ENCODE measurements at regions not wholly inside any gene's neighbourhood (a gene's known extent, or its start where the extent isn't known, plus 50 kb on each side); places are given as distances from the start of the nearest gene placed in this dataset.
"Not testable (repeated sequence)": the region's sequence is repeated elsewhere in the genome, so short reads cannot be mapped to it uniquely, and the experiment has no call there.

DNA sequence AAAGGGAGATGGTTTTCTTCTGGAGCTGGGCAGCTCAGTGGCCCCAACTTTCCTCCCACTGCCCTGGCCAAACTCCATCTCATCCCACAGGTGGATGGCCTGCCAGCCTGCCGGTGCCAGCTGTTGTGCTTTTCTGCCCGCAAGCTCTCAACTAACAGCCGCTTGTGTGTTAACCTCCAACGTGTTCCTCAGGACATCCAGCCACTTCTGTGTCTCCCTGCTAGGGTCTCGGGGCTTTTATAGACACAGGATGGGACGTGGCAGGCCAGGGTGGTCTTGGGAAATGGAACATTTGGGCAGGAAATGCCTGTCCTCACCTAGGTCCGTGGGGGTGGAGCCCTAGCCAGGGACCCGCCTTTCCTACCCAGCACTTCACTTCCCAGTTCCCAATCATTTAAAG lies 171.1 kb upstream of the RGS17 start:
- H3K4me1 Mint-ChIP-seq, result no peaks in the 10 kb centered on the region
- H3K9me3 ChIP-seq (ENCODE audit: control extremely low read depth in 1 of 3, control insufficient read depth in 2 of 3, insufficient read depth in 1 of 3, low read length in 2 of 3), result peaks cover 0 to 8% (median 0%) of the 10 kb centered on the region in 3 donors
- TF ChIP-seq EZH2 (IDR thresholded peaks at IDR 0.05; ENCODE audit: borderline replicate concordance, insufficient read depth, low read depth, low read length, poor library complexity, severe bottlenecking), result no peak
- TF ChIP-seq, protein P1, sequence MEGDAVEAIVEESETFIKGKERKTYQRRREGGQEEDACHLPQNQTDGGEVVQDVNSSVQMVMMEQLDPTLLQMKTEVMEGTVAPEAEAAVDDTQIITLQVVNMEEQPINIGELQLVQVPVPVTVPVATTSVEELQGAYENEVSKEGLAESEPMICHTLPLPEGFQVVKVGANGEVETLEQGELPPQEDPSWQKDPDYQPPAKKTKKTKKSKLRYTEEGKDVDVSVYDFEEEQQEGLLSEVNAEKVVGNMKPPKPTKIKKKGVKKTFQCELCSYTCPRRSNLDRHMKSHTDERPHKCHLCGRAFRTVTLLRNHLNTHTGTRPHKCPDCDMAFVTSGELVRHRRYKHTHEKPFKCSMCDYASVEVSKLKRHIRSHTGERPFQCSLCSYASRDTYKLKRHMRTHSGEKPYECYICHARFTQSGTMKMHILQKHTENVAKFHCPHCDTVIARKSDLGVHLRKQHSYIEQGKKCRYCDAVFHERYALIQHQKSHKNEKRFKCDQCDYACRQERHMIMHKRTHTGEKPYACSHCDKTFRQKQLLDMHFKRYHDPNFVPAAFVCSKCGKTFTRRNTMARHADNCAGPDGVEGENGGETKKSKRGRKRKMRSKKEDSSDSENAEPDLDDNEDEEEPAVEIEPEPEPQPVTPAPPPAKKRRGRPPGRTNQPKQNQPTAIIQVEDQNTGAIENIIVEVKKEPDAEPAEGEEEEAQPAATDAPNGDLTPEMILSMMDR (IDR thresholded peaks at IDR 0.05), result no peak
- H3K79me2 ChIP-seq (ENCODE audit: control insufficient read depth, insufficient read depth, low read length), result no peaks in the 10 kb centered on the region
- no peak overlapping the region for H3K4me3 Mint-ChIP-seq
- H3K4me2 ChIP-seq (replicated peaks; ENCODE audit: low read depth, low read length, poor library complexity, severe bottlenecking), result no peak overlapping the region
- no peaks in the 10 kb centered on the region for H3K27me3 ChIP-seq (replicated peaks in 1 of 4; ENCODE audit: control extremely low read depth in 1 of 4, control insufficient read depth in 3 of 4, insufficient read depth in 4 of 4, low read length in 3 of 4)
- H3K4me1 ChIP-seq (ENCODE audit: control insufficient read depth in 2 of 2, insufficient read depth in 2 of 2, low read length in 2 of 2), result no peaks in the 10 kb centered on the region
- DNase-seq (no peak), ATAC-seq (ENCODE audit: low read depth) (no peak)
- intact Hi-C loops (cut with micrococcal nuclease), result no loop called here
- H3K9me3 Mint-ChIP-seq (ENCODE audit: insufficient read depth), result no peaks in the 10 kb centered on the region
- H3K9ac ChIP-seq (ENCODE audit: low read length), result no peak overlapping the region
- H3K27ac ChIP-seq (ENCODE audit: low read length in 2 of 2), result no peak overlapping the region
- no peak overlapping the region for H3K27ac Mint-ChIP-seq
- H3K27me3 Mint-ChIP-seq, result no peaks in the 10 kb centered on the region
- no peaks in the 10 kb centered on the region for H4K20me1 ChIP-seq (ENCODE audit: control insufficient read depth, insufficient read depth, low read length, poor library complexity, severe bottlenecking)
- POLR2A ChIA-PET, result no interaction called here
- no peaks in the 10 kb centered on the region for H3K36me3 ChIP-seq (replicated peaks in 1 of 2; ENCODE audit: control extremely low read depth in 1 of 2, control insufficient read depth in 1 of 2, extremely low read depth in 1 of 2, insufficient read depth in 2 of 2, low read length in 1 of 2)
- WGBS (ENCODE audit: insufficient coverage), result 87% methylated on average over 6 of the region's 8 CpGs
- no peak overlapping the region for H2AFZ ChIP-seq (ENCODE audit: insufficient read depth, low read depth, low read length, poor library complexity, severe bottlenecking)
- CTCF ChIA-PET, result no interaction called here
- H3K4me3 ChIP-seq (ENCODE audit: control extremely low read depth in 1 of 5, extremely low read depth in 1 of 5, insufficient read depth in 1 of 5, low read depth in 2 of 5, low read length in 4 of 5), result no peak overlapping the region

DNA sequence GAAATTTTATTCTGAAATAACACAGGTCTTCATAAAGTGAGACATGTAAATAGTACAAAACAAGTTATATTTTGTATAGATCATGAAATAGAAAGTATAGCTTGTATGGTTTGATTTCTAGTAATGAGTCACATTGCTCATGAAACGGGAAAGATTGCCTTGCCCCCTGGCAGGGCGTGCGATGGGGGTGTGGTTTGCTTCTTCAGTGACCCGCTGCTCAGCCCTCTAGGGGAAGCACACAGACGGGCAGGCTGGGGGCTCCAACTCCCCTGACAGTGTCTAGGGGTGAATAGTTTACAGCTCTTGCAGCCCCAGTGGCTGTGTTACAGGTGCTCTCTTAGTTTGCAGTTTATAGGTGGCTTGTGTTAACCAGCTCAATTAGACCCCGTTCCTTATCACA lies 170.5 kb upstream of the RGS17 start:
- WGBS (ENCODE audit: insufficient coverage), result 47% methylated on average over 6 of the region's 6 CpGs
- CTCF ChIA-PET, result no interaction called here

DNA sequence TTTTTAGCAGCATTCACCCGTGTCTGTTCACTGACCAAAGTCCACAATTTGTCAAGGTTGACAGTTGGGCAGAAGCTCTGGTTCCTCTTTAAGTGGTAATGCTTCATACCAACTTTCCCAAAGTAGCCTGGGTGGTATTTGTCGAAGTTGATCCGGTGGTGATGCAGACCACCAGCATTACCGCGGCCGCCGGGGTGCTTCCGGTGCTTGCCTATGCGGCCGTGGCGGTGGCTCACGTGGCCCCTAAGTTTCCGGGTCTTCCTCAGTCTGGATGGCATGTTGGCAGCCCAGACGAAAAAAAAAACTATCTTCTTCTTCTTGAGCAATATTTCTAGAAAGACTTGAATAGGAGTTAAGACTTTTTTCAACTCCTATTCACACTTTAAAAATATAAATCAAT lies 151.4 kb upstream of the RGS17 start:
- 100% methylated on average over 3 of the region's 14 CpGs for whole genome bisulfite sequencing (ENCODE audit: insufficient coverage)
- H2AFZ ChIP-seq (ENCODE audit: insufficient read depth, low read depth, low read length, poor library complexity, severe bottlenecking); H3K27ac Mint-ChIP-seq; H3K9ac ChIP-seq (ENCODE audit: low read length); H3K4me3 Mint-ChIP-seq; H3K4me1 ChIP-seq (ENCODE audit: control insufficient read depth in 2 of 2, insufficient read depth in 2 of 2, low read length in 2 of 2); POLR2A ChIA-PET; H3K36me3 ChIP-seq (replicated peaks in 1 of 2; ENCODE audit: control extremely low read depth in 1 of 2, control insufficient read depth in 1 of 2, extremely low read depth in 1 of 2, insufficient read depth in 2 of 2, low read length in 1 of 2); H3K4me1 Mint-ChIP-seq; DNase-seq; intact Hi-C loops (cut with micrococcal nuclease); H3K9me3 Mint-ChIP-seq (ENCODE audit: insufficient read depth); CTCF ChIA-PET; H3K27me3 ChIP-seq (replicated peaks in 1 of 4; ENCODE audit: control extremely low read depth in 1 of 4, control insufficient read depth in 3 of 4, insufficient read depth in 4 of 4, low read length in 3 of 4); H3K79me2 ChIP-seq (ENCODE audit: control insufficient read depth, insufficient read depth, low read length); H3K4me2 ChIP-seq (replicated peaks; ENCODE audit: low read depth, low read length, poor library complexity, severe bottlenecking); H3K27ac ChIP-seq (ENCODE audit: low read length in 2 of 2); H4K20me1 ChIP-seq (ENCODE audit: control insufficient read depth, insufficient read depth, low read length, poor library complexity, severe bottlenecking); H3K4me3 ChIP-seq (ENCODE audit: control extremely low read depth in 1 of 5, extremely low read depth in 1 of 5, insufficient read depth in 1 of 5, low read depth in 2 of 5, low read length in 4 of 5); ATAC-seq (ENCODE audit: low read depth); H3K27me3 Mint-ChIP-seq: not testable (repeated sequence)
- peaks cover 0 to 10% (median 0%) of the 10 kb centered on the region in 3 donors for H3K9me3 ChIP-seq (ENCODE audit: control extremely low read depth in 1 of 3, control insufficient read depth in 2 of 3, insufficient read depth in 1 of 3, low read length in 2 of 3)

More for the DNA sequence above, 170.5 kb upstream of the RGS17 start:
- intact Hi-C loops (cut with micrococcal nuclease), result no loop called here
- H3K9me3 Mint-ChIP-seq (ENCODE audit: insufficient read depth), result no peaks in the 10 kb centered on the region
- ATAC-seq (ENCODE audit: low read depth) (no peak), DNase-seq (no peak)
- H3K27ac Mint-ChIP-seq, result no peak overlapping the region
- POLR2A ChIA-PET, result no interaction called here
- H3K27ac ChIP-seq (ENCODE audit: low read length in 2 of 2), result no peak overlapping the region
- no peaks in the 10 kb centered on the region for H3K4me1 Mint-ChIP-seq
- H2AFZ ChIP-seq (ENCODE audit: insufficient read depth, low read depth, low read length, poor library complexity, severe bottlenecking), result no peak overlapping the region
- H3K9me3 ChIP-seq (ENCODE audit: control extremely low read depth in 1 of 3, control insufficient read depth in 2 of 3, insufficient read depth in 1 of 3, low read length in 2 of 3), result peaks cover 0 to 8% (median 0%) of the 10 kb centered on the region in 3 donors
- no peak overlapping the region for H3K4me2 ChIP-seq (replicated peaks; ENCODE audit: low read depth, low read length, poor library complexity, severe bottlenecking)
- no peaks in the 10 kb centered on the region for H3K79me2 ChIP-seq (ENCODE audit: control insufficient read depth, insufficient read depth, low read length)
- H4K20me1 ChIP-seq (ENCODE audit: control insufficient read depth, insufficient read depth, low read length, poor library complexity, severe bottlenecking), result no peaks in the 10 kb centered on the region
- H3K4me3 Mint-ChIP-seq, result no peak overlapping the region
- H3K4me1 ChIP-seq (ENCODE audit: control insufficient read depth in 2 of 2, insufficient read depth in 2 of 2, low read length in 2 of 2), result no peaks in the 10 kb centered on the region
- no peak overlapping the region for H3K9ac ChIP-seq (ENCODE audit: low read length)
- TF ChIP-seq, protein P1 (IDR thresholded peaks at IDR 0.05), result no peak
- no peak for TF ChIP-seq EZH2 (IDR thresholded peaks at IDR 0.05; ENCODE audit: borderline replicate concordance, insufficient read depth, low read depth, low read length, poor library complexity, severe bottlenecking)
- H3K36me3 ChIP-seq (replicated peaks in 1 of 2; ENCODE audit: control extremely low read depth in 1 of 2, control insufficient read depth in 1 of 2, extremely low read depth in 1 of 2, insufficient read depth in 2 of 2, low read length in 1 of 2), result no peaks in the 10 kb centered on the region
- no peak overlapping the region for H3K4me3 ChIP-seq (ENCODE audit: control extremely low read depth in 1 of 5, extremely low read depth in 1 of 5, insufficient read depth in 1 of 5, low read depth in 2 of 5, low read length in 4 of 5)
- no peaks in the 10 kb centered on the region for H3K27me3 Mint-ChIP-seq
- H3K27me3 ChIP-seq (replicated peaks in 1 of 4; ENCODE audit: control extremely low read depth in 1 of 4, control insufficient read depth in 3 of 4, insufficient read depth in 4 of 4, low read length in 3 of 4), result no peaks in the 10 kb centered on the region
